Stimulated activated CD4-positive, alpha-beta T cell treated with anti-CD3 and anti-CD28 coated beads, Interleukin-1b, Interleukin-23, amount 100 ng/mL, for 24 hours (primary cell): ENCODE measurements at regions not wholly inside any gene's neighbourhood (a gene's known extent, or its start where the extent isn't known, plus 50 kb on each side); places are given as distances from the start of the nearest gene placed in this dataset.
"Not testable (repeated sequence)": the region's sequence is repeated elsewhere in the genome, so short reads cannot be mapped to it uniquely, and the experiment has no call there.

Source experiments
- DNase-seq, 4 experiments: peaks; one replicate each; pipeline ENCODE4 v3.0.0-alpha.2; 2020; ENCODE audit warnings: low read depth in 4 of 4, low spot score in 1 of 4

- DNase-seq, result no peak
Observed at GRCh38 chr6:170067181-170067641, 223.7 kb downstream of the DLL1 start.

GRCh38 chr6:170066679-170067078 lies 224.2 kb downstream of the DLL1 start:
- DNase-seq, result no peak

- no peak for DNase-seq
Observed at GRCh38 chr6:170063851-170064602, 226.9 kb downstream of the DLL1 start.

GRCh38 chr6:170063431-170063830 lies 227.4 kb downstream of the DLL1 start:
- DNase-seq, result no peak

GRCh38 chr6:170062915-170063241 lies 228.0 kb downstream of the DLL1 start:
- DNase-seq, result no peak

- DNase-seq, result no peak
Observed at GRCh38 chr6:170062209-170062914, 228.5 kb downstream of the DLL1 start.

GRCh38 chr6:170058878-170059485 lies 231.9 kb downstream of the DLL1 start:
- DNase-seq, result no peak

- DNase-seq, result no peak
Observed at GRCh38 chr6:170057961-170058877, 232.7 kb downstream of the DLL1 start.

GRCh38 chr6:170057034-170057734 lies 233.7 kb downstream of the DLL1 start:
- no peak for DNase-seq

GRCh38 chr6:170056278-170056711 lies 234.6 kb downstream of the DLL1 start:
- DNase-seq, result no peak

GRCh38 chr6:170055797-170056196 lies 235.1 kb downstream of the DLL1 start:
- DNase-seq, result not testable (repeated sequence)

- DNase-seq, result no peak
Observed at GRCh38 chr6:170053966-170054661, 236.8 kb downstream of the DLL1 start.

GRCh38 chr6:170052991-170053821 lies 237.7 kb downstream of the DLL1 start:
- no peak for DNase-seq

GRCh38 chr6:170051229-170052172 lies 239.4 kb downstream of the DLL1 start:
- no peak for DNase-seq

GRCh38 chr6:170050591-170051041 lies 240.3 kb downstream of the DLL1 start:
- no peak for DNase-seq

- DNase-seq, result no peak
Observed at GRCh38 chr6:170049641-170050561, 241.0 kb downstream of the DLL1 start.
